Parathyroid adenoma (tissue), 2 donors: ENCODE measurements at regions not wholly inside any gene's neighbourhood (a gene's known extent, or its start where the extent isn't known, plus 50 kb on each side); places are given as distances from the start of the nearest gene placed in this dataset.
"Not testable (repeated sequence)": the region's sequence is repeated elsewhere in the genome, so short reads cannot be mapped to it uniquely, and the experiment has no call there.

Experiments used
- H2AFZ ChIP-seq: fragments of 300-600 bp; sonication (generic); one replicate; pipeline ENCODE4 v1.7.0; 2017; ENCODE audit warnings: antibody characterized with exemption, mild to moderate bottlenecking
- H3K27ac ChIP-seq: fragments of 300-600 bp; sonication (generic); one replicate; pipeline ENCODE4 v1.7.0; 2017
- H3K27me3 ChIP-seq: fragments of 300-600 bp; sonication (generic); one replicate; pipeline ENCODE4 v1.7.0; 2017; ENCODE audit warnings: low read length; ENCODE audit not compliant: control insufficient read depth, insufficient read depth
- H3K36me3 ChIP-seq: fragments of 300-600 bp; sonication (generic); one replicate; pipeline ENCODE4 v1.7.0; 2017; ENCODE audit warnings: low read length; ENCODE audit not compliant: control insufficient read depth, insufficient read depth
- H3K4me1 ChIP-seq: fragments of 300-600 bp; sonication (generic); one replicate; pipeline ENCODE4 v1.7.0; 2017; ENCODE audit warnings: control low read depth
- H3K4me2 ChIP-seq: fragments of 300-600 bp; sonication (generic); one replicate; pipeline ENCODE4 v1.7.0; 2017; ENCODE audit warnings: low read length
- H3K4me3 ChIP-seq: fragments of 300-600 bp; sonication (generic); one replicate; pipeline ENCODE4 v1.7.0; 2017; ENCODE audit warnings: low read depth, low read length
- H3K79me2 ChIP-seq: fragments of 300-600 bp; sonication (generic); one replicate; pipeline ENCODE4 v1.7.0; 2017; ENCODE audit warnings: control low read depth
- H3K9ac ChIP-seq: fragments of 300-600 bp; sonication (generic); one replicate; pipeline ENCODE4 v1.7.0; 2017; ENCODE audit warnings: mild to moderate bottlenecking
- H3K9me3 ChIP-seq: fragments of 300-600 bp; sonication (generic); one replicate; pipeline ENCODE4 v1.7.0; 2017; ENCODE audit warnings: low read length; ENCODE audit not compliant: control insufficient read depth
- CTCF ChIP-seq: fragments of 300-600 bp; sonication (generic); IDR thresholded peaks from one replicate; pipeline ENCODE4 v1.7.0; 2017; ENCODE audit warnings: antibody characterized with exemption, mild to moderate bottlenecking
- donor health status: primary hyperparathyroidism.

- Histone ChIP-seq H3K79me2 (no peaks in the 10 kb centered on the region), H3K4me1 (no peaks in the 10 kb centered on the region), H3K36me3 (no peaks in the 10 kb centered on the region), H2AFZ (no peak overlapping the region), H3K27me3 (no peaks in the 10 kb centered on the region), H3K4me3 (no peak overlapping the region), H3K4me2 (no peak overlapping the region), H3K9me3 (no peaks in the 10 kb centered on the region), H3K27ac (no peak overlapping the region), H3K9ac (no peak overlapping the region)
- TF ChIP-seq CTCF, result no peak
These were observed 689.2 kb upstream of the SLIT2 start for GRCh38 chr4:19562456-19562855.

- no peak for TF ChIP-seq CTCF
- Histone ChIP-seq H3K4me3 (no peak overlapping the region), H3K79me2 (no peaks in the 10 kb centered on the region), H3K9ac (no peak overlapping the region), H3K9me3 (no peaks in the 10 kb centered on the region), H3K27ac (no peak overlapping the region), H2AFZ (no peak overlapping the region), H3K36me3 (no peaks in the 10 kb centered on the region), H3K27me3 (no peaks in the 10 kb centered on the region), H3K4me2 (no peak overlapping the region), H3K4me1 (no peaks in the 10 kb centered on the region)
These were observed 694.5 kb upstream of the SLIT2 start for GRCh38 chr4:19557161-19557560.

GRCh38 chr4:19556276-19556675, 695.4 kb upstream of the SLIT2 start:
- not testable (repeated sequence) for H3K27ac ChIP-seq, H3K9ac ChIP-seq, H3K27me3 ChIP-seq, H2AFZ ChIP-seq, H3K4me1 ChIP-seq, H3K4me3 ChIP-seq, H3K4me2 ChIP-seq, H3K9me3 ChIP-seq, H3K79me2 ChIP-seq, H3K36me3 ChIP-seq

GRCh38 chr4:19547463-19547862, 704.2 kb upstream of the SLIT2 start:
- no peak overlapping the region for H3K4me2 ChIP-seq
- TF ChIP-seq CTCF, result no peak
- H3K36me3 ChIP-seq, result no peaks in the 10 kb centered on the region
- H2AFZ ChIP-seq, result no peak overlapping the region
- H3K79me2 ChIP-seq, result no peaks in the 10 kb centered on the region
- no peak overlapping the region for H3K27ac ChIP-seq
- no peaks in the 10 kb centered on the region for H3K27me3 ChIP-seq
- no peak overlapping the region for H3K9ac ChIP-seq
- H3K4me3 ChIP-seq, result no peak overlapping the region
- no peaks in the 10 kb centered on the region for H3K9me3 ChIP-seq
- no peaks in the 10 kb centered on the region for H3K4me1 ChIP-seq

- H3K27me3 ChIP-seq, result no peaks in the 10 kb centered on the region
- no peaks in the 10 kb centered on the region for H3K9me3 ChIP-seq
- H3K4me3 ChIP-seq, result no peak overlapping the region
- H2AFZ ChIP-seq, result no peak overlapping the region
- no peak overlapping the region for H3K4me2 ChIP-seq
- H3K9ac ChIP-seq, result no peak overlapping the region
- H3K4me1 ChIP-seq, result no peaks in the 10 kb centered on the region
- H3K27ac ChIP-seq, result no peak overlapping the region
- no peaks in the 10 kb centered on the region for H3K36me3 ChIP-seq
- no peaks in the 10 kb centered on the region for H3K79me2 ChIP-seq
- no peak for TF ChIP-seq CTCF
These were observed 707.1 kb upstream of the SLIT2 start for GRCh38 chr4:19544446-19545125.
